Fibroblast of villous mesenchyme (primary cell): ENCODE measurements at regions not wholly inside any gene's neighbourhood (a gene's known extent, or its start where the extent isn't known, plus 50 kb on each side); places are given as distances from the start of the nearest gene placed in this dataset.
"Not testable (repeated sequence)": the region's sequence is repeated elsewhere in the genome, so short reads cannot be mapped to it uniquely, and the experiment has no call there.

ENCODE experiments used
- DNase-seq: peaks from one replicate; pipeline ENCODE4 v3.0.0-alpha.2; 2010; ENCODE audit warnings: low read depth
- H3K4me3 ChIP-seq: 2 replicates; pipeline ENCODE4 v1.5.1; 2011; ENCODE audit warnings: low read depth, mild to moderate bottlenecking, low read length
- TF ChIP-seq, protein P1 (sequence below): IDR thresholded peaks from 2 replicates; pipeline ENCODE4 v1.5.1; 2012; ENCODE audit warnings: low read depth, mild to moderate bottlenecking, low read length; ENCODE audit not compliant: insufficient read depth

DNA sequence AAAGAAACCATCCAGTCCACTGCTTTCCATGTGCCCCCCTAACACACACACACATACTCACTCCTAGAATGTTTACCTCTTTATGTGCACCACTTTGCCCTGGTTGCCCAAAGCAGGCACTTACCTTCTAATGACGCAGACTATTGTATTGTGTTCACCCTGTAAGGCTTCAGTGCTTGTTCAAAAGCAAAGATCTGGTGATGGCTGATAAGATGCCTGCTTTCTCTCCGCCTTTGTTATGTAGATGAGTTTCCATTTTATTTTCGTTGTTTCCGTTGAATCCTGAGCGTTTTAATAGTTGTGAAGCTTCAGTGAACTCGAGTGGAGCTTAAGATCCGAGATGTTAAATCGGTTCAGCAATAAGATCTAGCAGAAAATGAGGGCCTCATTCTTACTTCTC, 452.7 kb downstream of the TMEM114 start:
- TF ChIP-seq, protein P1, sequence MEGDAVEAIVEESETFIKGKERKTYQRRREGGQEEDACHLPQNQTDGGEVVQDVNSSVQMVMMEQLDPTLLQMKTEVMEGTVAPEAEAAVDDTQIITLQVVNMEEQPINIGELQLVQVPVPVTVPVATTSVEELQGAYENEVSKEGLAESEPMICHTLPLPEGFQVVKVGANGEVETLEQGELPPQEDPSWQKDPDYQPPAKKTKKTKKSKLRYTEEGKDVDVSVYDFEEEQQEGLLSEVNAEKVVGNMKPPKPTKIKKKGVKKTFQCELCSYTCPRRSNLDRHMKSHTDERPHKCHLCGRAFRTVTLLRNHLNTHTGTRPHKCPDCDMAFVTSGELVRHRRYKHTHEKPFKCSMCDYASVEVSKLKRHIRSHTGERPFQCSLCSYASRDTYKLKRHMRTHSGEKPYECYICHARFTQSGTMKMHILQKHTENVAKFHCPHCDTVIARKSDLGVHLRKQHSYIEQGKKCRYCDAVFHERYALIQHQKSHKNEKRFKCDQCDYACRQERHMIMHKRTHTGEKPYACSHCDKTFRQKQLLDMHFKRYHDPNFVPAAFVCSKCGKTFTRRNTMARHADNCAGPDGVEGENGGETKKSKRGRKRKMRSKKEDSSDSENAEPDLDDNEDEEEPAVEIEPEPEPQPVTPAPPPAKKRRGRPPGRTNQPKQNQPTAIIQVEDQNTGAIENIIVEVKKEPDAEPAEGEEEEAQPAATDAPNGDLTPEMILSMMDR, result no peak
- no peak for DNase-seq
- no peak overlapping the region for H3K4me3 ChIP-seq

DNA sequence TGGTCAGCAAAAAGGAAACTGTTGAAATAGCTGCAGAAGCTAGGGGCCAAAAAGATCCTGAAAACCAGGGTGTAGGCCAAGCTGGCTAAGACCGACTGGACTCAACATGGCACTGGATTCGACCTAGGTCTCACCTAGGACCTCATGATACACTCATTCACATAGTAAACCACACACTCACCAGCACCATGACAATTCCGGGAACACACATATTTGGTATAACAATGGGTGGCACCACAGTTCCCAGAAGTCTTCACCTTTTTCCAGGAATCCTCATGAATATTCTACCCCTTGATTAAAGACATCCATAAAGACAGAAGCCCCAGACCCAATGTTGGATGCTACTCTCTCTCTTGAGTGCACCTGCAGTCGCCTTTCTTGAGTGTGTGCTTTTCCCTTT, 460.1 kb downstream of the TMEM114 start:
- TF ChIP-seq, protein P1, result no peak
- H3K4me3 ChIP-seq, result no peak overlapping the region
- no peak for DNase-seq

DNA sequence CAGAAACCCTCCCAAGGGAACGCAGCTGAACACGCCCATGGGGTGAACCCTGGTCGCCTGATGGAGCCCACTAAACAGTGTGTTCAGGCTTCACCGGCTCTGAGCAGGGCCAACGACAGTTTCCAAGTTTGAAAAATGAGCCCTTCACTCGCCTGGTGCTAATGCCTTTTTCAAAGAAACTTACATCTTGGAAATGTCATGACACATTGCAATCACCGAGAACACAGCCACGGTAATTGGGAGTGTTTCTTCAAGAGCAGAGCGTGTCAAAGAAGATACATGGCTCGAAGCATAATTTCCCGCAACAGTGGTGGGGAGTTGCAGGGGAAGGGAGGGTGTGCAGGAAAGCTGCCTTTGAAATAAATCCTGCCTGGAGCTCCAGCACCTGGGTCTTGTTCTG, 463.2 kb downstream of the TMEM114 start:
- no peak for DNase-seq
- H3K4me3 ChIP-seq, result no peak overlapping the region
- TF ChIP-seq, protein P1, result no peak

DNA sequence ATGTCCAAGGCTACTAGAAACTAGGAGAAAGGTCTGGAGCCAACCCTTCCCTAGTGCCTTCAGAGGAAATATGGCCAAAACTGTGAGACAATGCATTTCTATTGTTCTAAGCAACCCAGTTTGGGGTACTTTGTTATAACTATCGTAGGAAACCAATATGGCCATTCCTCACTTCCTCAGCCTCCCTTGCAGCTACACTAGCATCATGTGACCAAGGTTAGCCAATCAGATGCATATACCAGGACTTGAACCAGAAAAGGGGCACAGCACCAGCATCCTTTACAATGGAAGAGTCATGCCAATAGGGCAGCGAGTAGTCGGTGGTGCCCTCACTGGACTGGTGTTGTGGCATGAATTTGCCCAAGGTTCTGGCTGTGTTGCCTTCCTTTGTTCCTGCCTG, 464.0 kb downstream of the TMEM114 start:
- TF ChIP-seq, protein P1, result no peak
- no peak overlapping the region for H3K4me3 ChIP-seq
- DNase-seq, result no peak

DNA sequence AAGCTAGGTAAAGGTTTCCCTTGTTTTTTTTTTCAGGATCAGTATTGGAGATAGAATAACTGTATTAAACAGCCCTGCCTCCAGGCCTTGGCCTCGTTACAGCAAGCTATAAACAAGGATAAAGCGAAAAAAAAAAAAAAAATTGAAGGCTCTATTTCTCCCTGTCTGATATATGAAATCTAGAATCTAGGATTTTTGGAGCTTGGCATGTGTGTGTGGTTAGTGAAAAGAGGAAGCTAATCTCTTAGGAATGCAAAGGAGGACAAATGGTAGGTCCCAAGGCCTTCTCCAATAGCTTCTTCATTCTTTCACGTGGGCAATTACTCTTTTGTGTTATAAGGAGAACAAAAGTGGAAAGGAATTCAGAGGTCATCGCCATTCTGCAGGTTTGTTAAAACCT, 470.3 kb downstream of the TMEM114 start:
- TF ChIP-seq, protein P1, result no peak
- DNase-seq, result no peak
- no peak overlapping the region for H3K4me3 ChIP-seq

DNA sequence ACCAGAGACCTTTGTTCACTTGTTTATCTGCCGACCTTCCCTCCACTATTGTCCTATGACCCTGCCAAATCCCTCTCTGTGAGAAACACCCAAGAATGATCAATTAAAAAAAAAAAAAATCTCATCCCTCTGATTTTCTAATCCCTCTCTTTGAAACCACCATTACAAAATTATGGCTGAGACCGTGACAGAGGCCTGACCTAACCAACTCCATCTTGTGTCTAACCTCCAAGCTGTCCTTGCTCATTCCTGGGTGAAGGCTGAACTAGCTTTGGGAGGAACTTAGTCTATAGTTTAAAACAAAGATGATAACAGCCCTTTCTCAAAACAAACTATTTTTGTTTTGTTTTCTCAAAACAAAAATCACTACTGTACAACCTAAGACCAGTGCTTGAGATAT, 474.5 kb downstream of the TMEM114 start:
- H3K4me3 ChIP-seq, result no peak overlapping the region
- TF ChIP-seq, protein P1, result no peak
- DNase-seq, result no peak

DNA sequence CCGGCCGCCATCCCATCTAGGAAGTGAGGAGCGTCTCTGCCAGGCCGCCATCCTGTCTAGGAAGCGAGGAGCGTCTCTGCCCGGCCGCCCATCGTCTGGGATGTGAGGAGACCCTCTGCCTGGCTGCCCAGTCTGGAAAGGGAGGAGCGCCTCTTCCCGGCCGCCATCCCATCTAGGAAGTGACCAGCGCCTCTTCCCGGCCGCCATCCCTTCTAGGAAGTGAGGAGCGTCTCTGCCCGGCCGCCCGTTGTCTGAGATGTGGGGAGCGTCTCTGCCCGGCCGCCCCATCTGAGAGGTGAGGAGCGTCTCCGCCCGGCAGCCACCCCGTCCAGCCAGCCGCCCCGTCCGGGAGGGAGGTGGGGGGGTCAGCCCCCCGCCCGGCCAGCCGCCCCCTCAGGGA, 475.4 kb downstream of the TMEM114 start:
- not testable (repeated sequence) for H3K4me3 ChIP-seq, DNase-seq
